GM12878 (cell line): ENCODE measurements at regions not wholly inside any gene's neighbourhood (a gene's known extent, or its start where the extent isn't known, plus 50 kb on each side); places are given as distances from the start of the nearest gene placed in this dataset.

Source experiments
- MAX ChIP-seq: IDR thresholded peaks from 2 replicates; pipeline ENCODE4 v1.6.1; 2012; ENCODE audit warnings: low read depth, low read length, improper control_type of control experiment
- POLR2A ChIP-seq: IDR thresholded peaks from 2 replicates; pipeline ENCODE4 v1.6.1; 2011; ENCODE audit warnings: low read depth, mild to moderate bottlenecking, low read length
- POLR2AphosphoS5 ChIP-seq: IDR thresholded peaks from 2 replicates; pipeline ENCODE4 v1.6.1; 2011; ENCODE audit warnings: mild to moderate bottlenecking, low read length, inconsistent platforms
- RELA ChIP-seq: fragments of 450-650 bp; IDR thresholded peaks from 2 replicates; pipeline ENCODE4 v1.8.0; 2014; ENCODE audit warnings: borderline replicate concordance; ENCODE audit not compliant: partially characterized antibody
- REST ChIP-seq: IDR thresholded peaks from 2 replicates; pipeline ENCODE4 v1.6.1; 2012; ENCODE audit warnings: mild to moderate bottlenecking, low read depth, low read length
- SPI1 ChIP-seq: IDR thresholded peaks from 2 replicates; pipeline ENCODE4 v1.6.1; 2011; ENCODE audit warnings: low read depth, mild to moderate bottlenecking, low read length, moderate library complexity, borderline replicate concordance; ENCODE audit not compliant: insufficient read depth
- TARDBP ChIP-seq: IDR thresholded peaks from 2 replicates; pipeline ENCODE4 v1.6.1; 2016; ENCODE audit warnings: borderline replicate concordance
- TCF3 ChIP-seq: IDR thresholded peaks from 2 replicates; pipeline ENCODE4 v1.6.1; 2012; ENCODE audit warnings: low read depth, mild to moderate bottlenecking, low read length, borderline replicate concordance; ENCODE audit not compliant: insufficient read depth
- YY1 ChIP-seq: IDR thresholded peaks from 2 replicates; pipeline ENCODE4 v1.6.1; 2011; ENCODE audit warnings: low read depth, mild to moderate bottlenecking, low read length
- ZNF217 ChIP-seq: fragments of 450-650 bp; IDR thresholded peaks from 2 replicates; pipeline ENCODE4 v1.6.1; 2017; ENCODE audit warnings: antibody characterized with exemption, mild to moderate bottlenecking
- ZNF274 ChIP-seq: IDR thresholded peaks from one replicate; pipeline ENCODE4 v1.8.0; 2011; ENCODE audit not compliant: insufficient read length, insufficient read depth

- TF ChIP-seq REST (no peak), ZNF274 (no peak), POLR2AphosphoS5 (no peak), ZNF217 (no peak), POLR2A (no peak), YY1 (no peak), TCF3 (no peak), TARDBP (no peak), RELA (no peak), SPI1 (no peak), MAX (no peak)
Observed at GRCh38 chr9:78578072-78578471, 281.1 kb downstream of the PSAT1 start.
